WERI-Rb-1 (cell line): ENCODE measurements at regions not wholly inside any gene's neighbourhood (a gene's known extent, or its start where the extent isn't known, plus 50 kb on each side); places are given as distances from the start of the nearest gene placed in this dataset.

ENCODE experiments used
- DNase-seq: peaks from one replicate; pipeline ENCODE4 v3.0.0-alpha.2; 2020
- H3K27ac ChIP-seq: fragments of 250-450 bp; sonication (Bioruptor Pico); 2 replicates; pipeline ENCODE4 v1.5.1; 2020; ENCODE audit warnings: mild to moderate bottlenecking, moderate library complexity
- H3K27me3 ChIP-seq: fragments of 250-450 bp; sonication (Bioruptor Pico); 2 replicates; pipeline ENCODE4 v1.5.1; 2021; ENCODE audit warnings: mild to moderate bottlenecking, low read depth, moderate library complexity; ENCODE audit not compliant: insufficient read depth, severe bottlenecking
- H3K36me3 ChIP-seq: fragments of 250-450 bp; sonication (Bioruptor Pico); 2 replicates; pipeline ENCODE4 v1.5.1; 2020; ENCODE audit warnings: mild to moderate bottlenecking, moderate library complexity
- H3K4me3 ChIP-seq: 2 replicates; pipeline ENCODE4 v1.5.1; 2011; ENCODE audit warnings: low read depth, mild to moderate bottlenecking, control low read depth, low read length
- H3K9me3 ChIP-seq: fragments of 250-450 bp; sonication (Bioruptor Pico); 2 replicates; pipeline ENCODE4 v1.5.1; 2021; ENCODE audit warnings: mild to moderate bottlenecking, moderate library complexity; ENCODE audit not compliant: severe bottlenecking
- TF ChIP-seq, protein P1 (sequence below): IDR thresholded peaks from 2 replicates; pipeline ENCODE4 v1.5.1; 2011; ENCODE audit warnings: low read depth, mild to moderate bottlenecking, control low read depth, inconsistent platforms, low read length

DNA sequence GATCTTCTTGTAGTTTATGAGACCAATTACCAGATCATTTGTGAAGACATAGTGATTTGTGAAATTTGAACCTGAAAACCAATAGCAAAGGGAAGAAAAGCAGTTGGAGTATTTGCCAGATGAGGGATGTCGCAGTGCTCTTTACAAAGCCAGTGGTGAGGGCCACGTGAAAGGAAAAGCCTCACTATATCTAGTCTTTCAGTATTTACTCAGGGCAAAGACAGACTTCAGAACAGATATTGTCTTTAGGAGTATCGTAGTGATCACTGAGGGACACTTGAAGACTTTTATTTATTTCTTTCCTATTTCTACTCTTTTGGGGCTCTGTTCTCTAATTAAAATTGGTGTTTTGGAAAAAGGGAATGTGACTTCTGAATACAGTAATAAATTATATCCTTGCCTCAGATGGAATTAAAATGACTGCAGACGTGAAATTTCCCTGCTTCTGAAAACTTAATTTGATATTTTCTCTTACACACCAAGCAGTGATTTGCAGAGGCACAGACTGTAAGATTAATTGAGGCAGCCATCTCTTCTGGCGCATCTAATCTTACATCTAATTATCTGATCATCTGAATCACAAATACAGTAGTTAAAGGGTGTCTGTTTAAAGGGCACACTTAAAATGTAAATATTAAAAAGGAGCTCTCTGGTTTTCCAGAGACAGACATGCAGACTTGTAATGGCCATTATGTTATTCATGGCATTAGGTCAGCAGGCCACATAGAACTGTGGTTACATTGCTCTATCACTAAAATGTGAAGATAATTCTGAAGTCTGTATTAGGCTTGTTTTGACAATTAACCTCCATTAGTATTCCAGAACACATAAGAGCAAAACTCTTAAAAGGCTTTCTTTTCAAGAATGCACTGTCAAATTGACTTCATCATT is 193.0 kb upstream of the GOLIM4 start:
- H3K9me3 ChIP-seq: no peaks in the 10 kb centered on the region
- H3K27me3 ChIP-seq: no peaks in the 10 kb centered on the region
- no peak overlapping the region for H3K4me3 ChIP-seq
- H3K27ac ChIP-seq: no peak overlapping the region
- TF ChIP-seq, protein P1, sequence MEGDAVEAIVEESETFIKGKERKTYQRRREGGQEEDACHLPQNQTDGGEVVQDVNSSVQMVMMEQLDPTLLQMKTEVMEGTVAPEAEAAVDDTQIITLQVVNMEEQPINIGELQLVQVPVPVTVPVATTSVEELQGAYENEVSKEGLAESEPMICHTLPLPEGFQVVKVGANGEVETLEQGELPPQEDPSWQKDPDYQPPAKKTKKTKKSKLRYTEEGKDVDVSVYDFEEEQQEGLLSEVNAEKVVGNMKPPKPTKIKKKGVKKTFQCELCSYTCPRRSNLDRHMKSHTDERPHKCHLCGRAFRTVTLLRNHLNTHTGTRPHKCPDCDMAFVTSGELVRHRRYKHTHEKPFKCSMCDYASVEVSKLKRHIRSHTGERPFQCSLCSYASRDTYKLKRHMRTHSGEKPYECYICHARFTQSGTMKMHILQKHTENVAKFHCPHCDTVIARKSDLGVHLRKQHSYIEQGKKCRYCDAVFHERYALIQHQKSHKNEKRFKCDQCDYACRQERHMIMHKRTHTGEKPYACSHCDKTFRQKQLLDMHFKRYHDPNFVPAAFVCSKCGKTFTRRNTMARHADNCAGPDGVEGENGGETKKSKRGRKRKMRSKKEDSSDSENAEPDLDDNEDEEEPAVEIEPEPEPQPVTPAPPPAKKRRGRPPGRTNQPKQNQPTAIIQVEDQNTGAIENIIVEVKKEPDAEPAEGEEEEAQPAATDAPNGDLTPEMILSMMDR: no peak
- DNase-seq: no peak
- no peaks in the 10 kb centered on the region for H3K36me3 ChIP-seq

DNA sequence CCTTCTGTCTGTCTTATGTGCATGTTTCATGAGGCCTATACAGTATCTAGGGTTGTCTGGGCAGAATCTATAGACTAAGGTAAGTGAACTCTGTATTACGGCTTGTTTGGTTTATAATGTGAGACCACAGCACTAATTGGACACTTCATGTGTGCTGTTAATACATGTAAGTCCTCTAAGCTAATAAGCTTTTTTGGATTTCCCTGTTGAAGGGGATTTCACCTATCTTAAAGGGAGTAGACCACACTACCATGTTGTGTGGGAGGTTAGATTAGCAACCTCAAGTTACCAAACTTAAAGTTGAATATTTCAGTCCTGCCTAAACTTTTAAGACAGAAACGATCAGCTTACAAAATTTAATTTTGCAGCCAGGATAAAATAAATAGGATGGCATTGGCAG is 189.8 kb upstream of the GOLIM4 start:
- Histone ChIP-seq H3K27ac (no peak overlapping the region), H3K27me3 (no peaks in the 10 kb centered on the region), H3K4me3 (no peak overlapping the region), H3K9me3 (no peaks in the 10 kb centered on the region), H3K36me3 (no peaks in the 10 kb centered on the region)
- TF ChIP-seq, protein P1: no peak
- DNase-seq: no peak

DNA sequence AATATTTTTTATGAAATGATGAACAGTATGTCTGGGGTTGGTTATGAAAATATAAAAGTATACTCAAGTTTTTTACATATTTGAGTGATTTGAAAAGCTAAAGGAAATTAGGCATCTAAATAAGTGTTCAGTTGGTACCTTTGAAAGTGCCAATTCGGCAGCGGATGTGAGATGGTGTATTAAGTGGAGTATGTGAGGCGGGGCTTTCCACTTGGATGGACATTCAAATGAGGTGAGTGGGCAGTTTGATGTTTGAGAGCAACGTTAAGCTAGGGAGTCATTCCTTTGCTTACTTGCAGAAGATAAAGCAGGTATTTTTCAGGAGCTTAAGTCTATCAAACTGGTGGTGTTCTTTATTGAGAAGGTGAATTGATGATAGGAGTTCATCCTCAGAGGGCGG is 189.0 kb upstream of the GOLIM4 start:
- Histone ChIP-seq H3K27ac (no peak overlapping the region), H3K4me3 (no peak overlapping the region), H3K27me3 (no peaks in the 10 kb centered on the region), H3K36me3 (no peaks in the 10 kb centered on the region), H3K9me3 (no peaks in the 10 kb centered on the region)
- no peak for DNase-seq
- TF ChIP-seq, protein P1: no peak

DNA sequence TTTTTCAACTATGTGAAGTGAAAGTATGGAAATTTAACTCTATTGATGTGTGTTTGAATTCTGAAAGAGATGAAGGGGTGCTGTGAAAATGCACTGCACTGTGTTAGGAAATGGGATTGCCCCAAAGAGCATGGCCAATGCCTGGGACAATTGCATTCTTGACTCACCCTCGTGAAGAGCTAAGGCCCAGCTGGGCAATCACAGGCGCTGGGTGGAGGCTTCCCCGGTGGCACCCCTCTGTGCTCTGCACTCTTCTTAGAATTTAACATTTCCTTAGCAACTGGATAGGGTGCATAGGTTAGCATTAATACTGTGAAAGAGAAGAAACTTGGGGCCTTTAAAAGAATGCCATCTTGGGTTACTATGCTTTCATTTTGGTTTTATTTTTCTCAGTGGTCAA is 179.9 kb upstream of the GOLIM4 start:
- Histone ChIP-seq H3K4me3 (no peak overlapping the region), H3K36me3 (no peaks in the 10 kb centered on the region), H3K9me3 (no peaks in the 10 kb centered on the region), H3K27ac (no peak overlapping the region), H3K27me3 (no peaks in the 10 kb centered on the region)
- DNase-seq: no peak
- TF ChIP-seq, protein P1: no peak

DNA sequence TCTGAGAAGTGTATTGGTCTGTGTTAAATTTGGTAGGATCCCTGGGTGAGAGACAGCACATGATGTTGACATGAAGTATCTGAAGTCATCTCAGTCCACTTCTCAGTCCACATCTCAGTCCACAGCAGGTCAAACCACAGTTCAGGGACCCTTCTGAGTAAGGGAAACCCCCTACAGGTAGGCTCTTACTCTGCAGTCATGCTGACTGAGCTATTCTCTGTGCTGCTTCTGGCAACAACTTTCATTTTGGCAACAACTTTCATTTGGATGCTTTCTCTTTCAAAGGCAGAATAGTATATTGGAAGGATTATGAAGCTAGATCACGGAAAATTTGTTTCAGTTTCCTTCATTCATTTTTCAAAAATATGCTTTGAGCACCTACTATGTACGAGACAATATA is 178.2 kb upstream of the GOLIM4 start:
- no peaks in the 10 kb centered on the region for H3K27me3 ChIP-seq
- no peaks in the 10 kb centered on the region for H3K36me3 ChIP-seq
- TF ChIP-seq, protein P1: no peak
- no peak overlapping the region for H3K4me3 ChIP-seq
- no peaks in the 10 kb centered on the region for H3K9me3 ChIP-seq
- no peak overlapping the region for H3K27ac ChIP-seq
- DNase-seq: no peak

DNA sequence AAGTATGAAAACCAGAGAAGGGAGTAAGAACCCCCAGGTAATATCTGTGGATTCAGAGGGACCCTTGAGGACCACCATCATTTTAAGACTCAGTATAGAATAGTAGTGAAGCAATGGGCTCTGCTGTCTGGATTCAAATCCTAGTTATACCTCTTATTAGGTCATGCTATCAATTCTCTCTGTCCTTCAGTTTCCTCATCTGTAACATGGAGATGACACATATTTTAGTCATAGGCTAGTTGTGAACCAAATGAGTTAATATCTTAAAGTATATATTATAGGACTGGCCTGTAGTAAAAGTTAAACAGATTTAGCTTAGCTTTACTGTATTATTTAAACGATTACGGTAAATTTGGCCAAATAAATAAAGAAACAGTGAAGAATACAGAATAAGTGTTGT is 177.3 kb upstream of the GOLIM4 start:
- DNase-seq: no peak
- no peak overlapping the region for H3K27ac ChIP-seq
- no peak overlapping the region for H3K4me3 ChIP-seq
- TF ChIP-seq, protein P1: no peak
- H3K9me3 ChIP-seq: no peaks in the 10 kb centered on the region
- H3K27me3 ChIP-seq: no peaks in the 10 kb centered on the region
- H3K36me3 ChIP-seq: no peaks in the 10 kb centered on the region
